AG20443 (cell line): ENCODE measurements at regions not wholly inside any gene's neighbourhood (a gene's known extent, or its start where the extent isn't known, plus 50 kb on each side); places are given as distances from the start of the nearest gene placed in this dataset.
"Not testable (repeated sequence)": the region's sequence is repeated elsewhere in the genome, so short reads cannot be mapped to it uniquely, and the experiment has no call there.

Experiments
- DNase-seq: peaks from one replicate; pipeline ENCODE4 v3.0.0; 2012; ENCODE audit warnings: low spot score, mixed read lengths

DNA sequence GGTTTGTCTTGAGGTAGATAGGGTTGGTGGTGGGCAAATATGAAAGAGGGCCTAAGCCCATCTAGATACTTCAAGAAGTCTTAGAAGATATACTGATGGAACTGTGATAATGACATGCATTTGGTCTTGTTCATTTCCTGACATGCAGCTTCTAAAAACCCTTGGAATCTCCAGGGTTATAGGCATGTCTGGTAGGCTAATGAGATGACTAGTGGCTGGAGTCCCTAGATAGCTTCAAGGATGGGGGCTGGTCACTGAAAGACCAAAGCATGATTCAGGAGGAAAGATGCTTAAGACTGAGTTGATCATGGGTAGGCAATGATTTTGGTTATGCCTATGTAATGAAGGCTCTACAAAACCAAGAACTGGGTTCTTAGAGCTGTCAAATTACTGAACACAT, 217.9 kb upstream of the MOCS1 start:
- no peak for DNase-seq

GRCh38 chr6:40148882-40149573, 214.8 kb upstream of the MOCS1 start:
- DNase-seq = no peak

- no peak for DNase-seq
These were observed 212.6 kb upstream of the MOCS1 start for GRCh38 chr6:40146902-40147301.

DNA sequence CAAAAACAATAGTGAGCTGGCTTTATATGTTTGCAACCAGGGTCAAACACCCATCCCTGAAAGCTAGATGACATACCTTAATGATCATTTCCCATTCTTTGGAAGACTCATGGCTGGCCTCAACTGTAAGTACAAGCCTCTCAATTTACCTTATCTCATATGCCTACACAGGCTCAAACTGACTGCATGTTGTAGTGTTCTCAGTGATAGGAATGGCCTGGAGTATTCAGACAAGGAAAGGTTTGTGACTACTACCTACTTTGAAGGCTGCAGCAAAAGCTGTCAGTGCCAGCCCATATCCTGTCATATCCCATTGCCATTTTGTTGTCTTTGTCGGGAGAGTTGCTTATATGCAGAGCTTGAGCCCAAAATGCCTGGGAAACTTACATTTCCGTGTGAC, 205.2 kb upstream of the MOCS1 start:
- DNase-seq = no peak

GRCh38 chr6:40138273-40138720, 204.0 kb upstream of the MOCS1 start:
- no peak for DNase-seq

DNA sequence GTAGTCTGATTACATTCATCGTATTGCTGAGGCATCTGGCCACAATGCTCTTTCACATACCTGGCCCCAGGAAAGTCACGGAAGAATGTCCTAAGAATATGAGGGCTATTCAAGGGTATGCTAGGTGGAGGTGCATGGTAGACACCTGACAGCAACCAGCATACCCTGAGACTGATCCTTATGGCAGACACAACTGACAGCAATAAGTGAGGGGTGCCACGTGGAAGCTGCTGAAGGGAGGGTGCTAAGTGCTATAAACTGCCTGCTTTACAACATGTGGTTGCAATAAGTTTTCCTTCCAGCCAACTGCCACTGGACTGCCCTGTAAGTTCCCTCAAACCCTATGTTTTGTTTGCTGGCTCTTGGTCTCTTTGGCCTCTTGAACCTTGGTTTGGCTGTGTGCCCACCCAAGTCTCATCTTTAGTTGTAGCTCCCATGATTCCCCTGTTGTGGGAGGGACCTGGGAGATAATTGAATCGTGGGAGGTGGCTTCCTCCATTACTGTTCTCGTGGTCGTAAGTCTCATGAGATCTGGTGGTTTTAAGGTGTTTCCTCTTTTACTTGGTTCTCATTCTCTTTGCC, 201.3 kb upstream of the MOCS1 start:
- no peak for DNase-seq

DNA sequence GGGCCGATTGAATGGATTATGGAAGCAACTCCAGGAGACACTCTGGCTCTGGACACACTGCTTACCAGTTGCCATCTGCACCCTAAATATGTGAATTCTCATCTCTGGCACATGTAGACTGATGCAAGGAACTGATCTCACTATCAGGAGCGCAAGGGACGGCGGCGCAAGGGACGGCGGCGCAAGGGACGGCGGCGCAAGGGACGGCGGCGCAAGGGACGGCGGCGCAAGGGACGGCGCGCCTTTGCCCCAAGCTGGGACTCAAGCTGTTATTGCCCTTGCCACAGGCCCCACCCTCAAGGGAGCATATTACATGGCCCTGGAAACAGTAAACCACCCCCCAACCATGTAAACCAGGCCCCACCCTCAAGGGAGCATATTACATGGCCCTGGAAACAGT, 199.7 kb upstream of the MOCS1 start:
- not testable (repeated sequence) for DNase-seq

DNA sequence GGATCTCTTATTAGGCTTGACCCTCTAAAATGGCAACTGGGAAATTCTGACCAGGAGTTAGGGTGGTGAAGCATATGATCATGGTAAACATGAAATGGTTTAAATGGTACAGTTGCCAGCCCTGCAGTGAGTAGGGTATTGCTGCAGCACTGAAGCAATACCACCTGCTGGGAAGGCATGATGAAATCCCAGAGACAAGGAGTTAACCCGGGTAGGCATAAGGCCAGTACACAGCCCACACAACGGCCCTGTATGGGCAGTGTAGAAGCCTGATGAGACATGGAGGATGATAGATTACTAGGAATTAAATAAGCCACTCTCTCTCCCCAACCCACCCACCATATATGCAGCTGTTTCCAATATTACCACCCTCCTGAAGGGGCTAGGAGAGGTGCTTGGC, 197.4 kb upstream of the MOCS1 start:
- no peak for DNase-seq

DNA sequence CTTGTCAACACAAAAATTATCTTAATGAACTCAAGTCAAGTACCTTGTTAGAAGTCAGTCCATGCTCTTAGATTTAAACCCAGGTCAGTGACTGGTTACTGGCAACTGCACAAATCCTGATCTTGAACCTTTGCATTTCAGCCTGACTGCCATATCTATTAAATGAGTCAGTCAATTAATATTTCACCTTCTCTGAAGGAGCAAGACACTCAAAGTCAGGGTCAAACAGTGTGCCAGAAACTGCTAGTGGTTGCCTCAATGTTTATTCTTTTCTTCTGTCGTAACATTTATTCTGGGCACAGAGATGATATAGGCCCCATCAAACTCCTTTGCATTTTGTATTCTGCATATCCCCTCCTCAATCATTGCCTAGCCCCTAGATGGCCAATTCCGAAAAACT, 193.9 kb upstream of the MOCS1 start:
- DNase-seq = no peak

- DNase-seq = no peak
These were observed 191.6 kb upstream of the MOCS1 start for GRCh38 chr6:40125680-40126394.

- no peak for DNase-seq
These were observed 190.7 kb upstream of the MOCS1 start for GRCh38 chr6:40124924-40125323.

- DNase-seq = no peak
These were observed 182.6 kb upstream of the MOCS1 start for GRCh38 chr6:40116832-40117231.

DNA sequence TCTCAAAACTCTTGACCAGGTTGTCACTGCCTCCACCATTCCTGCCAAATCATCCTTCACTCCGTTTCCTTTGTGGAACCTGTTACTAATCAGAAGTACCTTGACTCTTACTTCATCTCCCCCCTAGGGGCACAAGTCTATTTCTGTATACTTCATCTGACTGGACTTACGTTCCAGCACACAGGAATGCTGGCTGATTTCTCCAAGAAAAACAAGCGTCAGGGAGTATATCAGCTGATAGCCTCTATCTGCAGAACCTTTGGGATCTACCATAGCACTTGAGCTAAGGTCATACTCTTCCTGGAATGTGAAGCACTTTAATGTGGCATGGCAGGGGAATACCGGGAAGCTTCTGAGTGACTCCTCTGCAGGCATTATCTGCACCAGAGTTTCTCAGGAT, 178.1 kb upstream of the MOCS1 start:
- DNase-seq = no peak

- no peak for DNase-seq
These were observed 174.5 kb upstream of the MOCS1 start for GRCh38 chr6:40108736-40109135.

- DNase-seq = no peak
These were observed 172.6 kb upstream of the MOCS1 start for GRCh38 chr6:40106840-40107239.

- no peak for DNase-seq
These were observed 164.5 kb upstream of the MOCS1 start for GRCh38 chr6:40098774-40099173.

GRCh38 chr6:40097590-40097989, 163.3 kb upstream of the MOCS1 start:
- DNase-seq = no peak

- DNase-seq = no peak
These were observed 149.1 kb upstream of the MOCS1 start for GRCh38 chr6:40083141-40083920.

DNA sequence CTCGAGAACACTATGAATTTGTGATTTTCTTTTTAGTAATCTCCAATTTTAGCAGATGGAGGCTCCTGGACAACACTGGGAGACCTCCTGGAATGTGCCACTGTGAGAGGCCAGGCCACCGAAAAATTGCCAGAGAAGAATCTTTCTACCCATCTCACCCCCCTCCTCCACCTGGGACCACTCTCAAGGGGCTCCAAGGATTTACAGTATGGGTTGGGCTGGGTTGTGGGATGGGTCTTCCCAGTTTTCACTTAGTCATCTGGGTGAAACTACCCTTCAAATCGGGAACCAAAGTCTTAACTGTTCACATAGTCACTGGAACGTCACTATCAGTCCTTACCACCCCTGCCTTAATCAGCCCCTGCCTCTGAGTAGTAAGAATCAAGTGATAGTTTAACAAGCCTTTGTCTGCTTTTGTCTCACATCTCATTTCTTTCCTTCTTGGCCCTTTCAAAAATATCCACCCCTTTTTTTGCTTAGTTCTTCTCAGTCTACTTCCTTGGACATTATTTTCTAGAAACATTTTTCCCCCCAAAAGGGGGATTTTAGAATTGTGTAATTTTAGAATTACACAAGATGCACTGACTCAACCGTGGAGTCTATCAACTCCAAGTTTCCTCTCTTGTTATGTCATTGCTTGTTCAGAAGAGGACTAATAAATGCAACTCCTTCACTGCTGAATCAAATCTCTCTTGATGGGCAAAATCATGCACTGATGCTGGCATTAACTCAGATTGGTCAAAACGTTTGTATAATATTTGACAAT, 148.2 kb upstream of the MOCS1 start:
- DNase-seq = no peak

- no peak for DNase-seq
These were observed 143.5 kb upstream of the MOCS1 start for GRCh38 chr6:40077736-40078135.

DNA sequence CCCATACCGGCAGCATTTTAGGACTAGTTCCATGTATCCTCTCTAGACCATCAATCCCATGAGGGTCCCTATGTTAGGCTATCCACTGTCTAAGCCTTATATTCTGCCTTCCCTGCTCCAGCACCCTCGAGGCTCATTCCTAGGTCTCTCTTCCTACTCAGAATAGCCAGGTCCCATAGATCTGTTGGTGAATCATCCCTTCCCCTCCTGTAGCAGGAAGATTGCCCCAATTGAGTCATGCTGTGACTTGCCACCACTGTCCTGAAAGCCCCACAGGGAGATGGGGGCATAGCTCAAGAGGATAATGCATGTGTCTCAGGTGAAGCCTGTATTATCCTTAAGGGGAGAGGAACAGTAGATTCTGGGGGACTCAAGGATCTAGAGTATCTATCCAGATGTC, 143.1 kb upstream of the MOCS1 start:
- DNase-seq = no peak

DNA sequence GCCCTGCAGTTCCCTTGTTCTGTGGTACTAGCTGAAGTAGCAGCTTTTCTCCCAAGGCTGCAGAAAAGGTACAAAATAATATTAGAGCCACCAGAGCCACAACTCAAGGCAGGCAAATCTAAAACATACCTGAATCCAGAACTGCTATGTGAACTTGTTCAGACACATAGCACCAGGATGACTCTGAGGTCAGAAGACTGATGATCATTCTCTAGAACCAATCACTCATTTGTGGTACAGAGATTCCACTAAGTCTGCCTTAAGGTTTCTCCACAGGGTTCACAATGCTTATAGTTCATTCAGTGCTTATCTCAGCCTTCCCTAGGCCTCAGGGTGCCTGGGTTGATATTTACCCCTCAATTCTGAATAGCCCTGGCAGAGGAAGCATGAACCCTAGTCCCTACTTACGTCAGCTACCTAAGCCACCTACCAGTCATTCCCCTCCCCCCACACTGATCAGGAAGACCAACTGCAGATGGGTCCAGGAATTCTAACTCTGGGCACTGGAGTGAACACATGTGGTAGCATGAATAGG, 140.9 kb upstream of the MOCS1 start:
- no peak for DNase-seq
